WERI-Rb-1 (cell line): ENCODE measurements at regions not wholly inside any gene's neighbourhood (a gene's known extent, or its start where the extent isn't known, plus 50 kb on each side); places are given as distances from the start of the nearest gene placed in this dataset.

Experiments
- DNase-seq: peaks from one replicate; pipeline ENCODE4 v3.0.0-alpha.2; 2020
- H3K27ac ChIP-seq: fragments of 250-450 bp; sonication (Bioruptor Pico); 2 replicates; pipeline ENCODE4 v1.5.1; 2020; ENCODE audit warnings: mild to moderate bottlenecking, moderate library complexity
- H3K27me3 ChIP-seq: fragments of 250-450 bp; sonication (Bioruptor Pico); 2 replicates; pipeline ENCODE4 v1.5.1; 2021; ENCODE audit warnings: mild to moderate bottlenecking, low read depth, moderate library complexity; ENCODE audit not compliant: insufficient read depth, severe bottlenecking
- H3K36me3 ChIP-seq: fragments of 250-450 bp; sonication (Bioruptor Pico); 2 replicates; pipeline ENCODE4 v1.5.1; 2020; ENCODE audit warnings: mild to moderate bottlenecking, moderate library complexity
- H3K4me3 ChIP-seq: 2 replicates; pipeline ENCODE4 v1.5.1; 2011; ENCODE audit warnings: low read depth, mild to moderate bottlenecking, control low read depth, low read length
- H3K9me3 ChIP-seq: fragments of 250-450 bp; sonication (Bioruptor Pico); 2 replicates; pipeline ENCODE4 v1.5.1; 2021; ENCODE audit warnings: mild to moderate bottlenecking, moderate library complexity; ENCODE audit not compliant: severe bottlenecking
- CTCF ChIP-seq: IDR thresholded peaks from 2 replicates; pipeline ENCODE4 v1.5.1; 2011; ENCODE audit warnings: low read depth, mild to moderate bottlenecking, control low read depth, inconsistent platforms, low read length

GRCh38 chr18:38322206-38322605, 756.6 kb upstream of the CELF4 start:
- H3K27ac ChIP-seq: no peak overlapping the region
- no peak for DNase-seq
- no peaks in the 10 kb centered on the region for H3K27me3 ChIP-seq
- H3K9me3 ChIP-seq: no peaks in the 10 kb centered on the region
- no peaks in the 10 kb centered on the region for H3K36me3 ChIP-seq
- no peak overlapping the region for H3K4me3 ChIP-seq
- no peak for TF ChIP-seq CTCF

GRCh38 chr18:38321262-38321661, 755.7 kb upstream of the CELF4 start:
- Histone ChIP-seq H3K9me3 (no peaks in the 10 kb centered on the region), H3K27me3 (no peaks in the 10 kb centered on the region), H3K4me3 (no peak overlapping the region), H3K27ac (no peak overlapping the region), H3K36me3 (no peaks in the 10 kb centered on the region)
- DNase-seq: no peak
- no peak for TF ChIP-seq CTCF

DNA sequence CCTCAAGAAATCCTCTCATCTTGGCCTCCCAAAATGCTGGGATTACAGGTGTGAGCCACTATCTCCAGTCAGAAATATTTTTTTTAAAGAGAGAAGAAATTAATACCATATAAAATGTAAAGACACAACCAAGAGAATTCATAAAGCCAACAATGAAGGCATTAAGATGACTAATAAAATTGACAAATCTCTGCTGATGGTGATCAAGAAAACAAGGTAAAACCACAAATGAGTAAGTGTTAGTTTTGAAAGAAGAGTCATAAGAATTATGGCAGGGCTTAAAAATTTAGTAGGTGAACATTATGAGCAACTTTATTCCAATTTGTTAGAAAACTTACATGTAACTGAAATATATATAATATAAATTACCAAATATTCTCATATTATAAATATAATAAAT, 752.8 kb upstream of the CELF4 start:
- no peak for DNase-seq
- TF ChIP-seq CTCF: no peak
- no peaks in the 10 kb centered on the region for H3K9me3 ChIP-seq

GRCh38 chr18:38313831-38314230, 748.2 kb upstream of the CELF4 start:
- Histone ChIP-seq H3K27me3 (no peaks in the 10 kb centered on the region), H3K27ac (no peak overlapping the region), H3K4me3 (no peak overlapping the region), H3K9me3 (no peaks in the 10 kb centered on the region), H3K36me3 (no peaks in the 10 kb centered on the region)
- DNase-seq: no peak
- TF ChIP-seq CTCF: no peak

More for the DNA sequence above, 752.8 kb upstream of the CELF4 start:
- Histone ChIP-seq H3K4me3 (no peak overlapping the region), H3K27ac (no peak overlapping the region), H3K36me3 (no peaks in the 10 kb centered on the region), H3K27me3 (no peaks in the 10 kb centered on the region)

- H3K27me3 ChIP-seq: no peaks in the 10 kb centered on the region
- no peak for TF ChIP-seq CTCF
- DNase-seq: no peak
- H3K36me3 ChIP-seq: no peaks in the 10 kb centered on the region
- H3K4me3 ChIP-seq: no peak overlapping the region
- H3K27ac ChIP-seq: no peak overlapping the region
- no peaks in the 10 kb centered on the region for H3K9me3 ChIP-seq
These were observed 746.9 kb upstream of the CELF4 start for GRCh38 chr18:38312532-38312931.

DNA sequence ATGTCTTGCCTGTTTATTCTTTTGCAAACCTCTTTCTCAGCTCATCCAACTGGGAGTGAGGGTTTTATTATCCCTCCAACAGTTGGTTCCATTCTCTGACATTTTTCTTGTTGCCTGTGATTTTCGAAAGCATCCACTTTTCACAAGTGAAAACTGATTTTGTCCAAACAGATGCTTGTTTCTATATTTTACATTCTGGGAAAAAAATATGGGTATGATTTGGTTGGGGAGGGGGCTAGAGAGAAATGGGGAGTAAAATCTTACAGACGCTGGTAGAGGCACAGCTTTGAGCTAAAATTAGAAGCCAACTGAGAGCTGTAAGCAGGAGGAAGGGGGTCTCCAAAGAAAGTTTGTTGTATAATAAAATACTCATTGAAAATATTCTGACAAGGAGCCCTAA, 745.3 kb upstream of the CELF4 start:
- Histone ChIP-seq H3K27ac (no peak overlapping the region), H3K36me3 (no peaks in the 10 kb centered on the region), H3K4me3 (no peak overlapping the region), H3K9me3 (no peaks in the 10 kb centered on the region), H3K27me3 (no peaks in the 10 kb centered on the region)
- DNase-seq: no peak
- TF ChIP-seq CTCF: no peak
